Body of pancreas (tissue), 4 donors: ENCODE measurements at regions not wholly inside any gene's neighbourhood (a gene's known extent, or its start where the extent isn't known, plus 50 kb on each side); places are given as distances from the start of the nearest gene placed in this dataset.

Experiments
- CTCF ChIP-seq, 7 experiments: fragments of 450-650 bp in 4 of 7; fragments of 200-600 bp in 3 of 7; sonication (generic) in 3 of 7; IDR thresholded peaks; one replicate each; pipeline ENCODE4 v1.5.1; 2016 to 2019; ENCODE audit warnings: antibody characterized with exemption in 7 of 7
- POLR2A ChIP-seq, 3 donors: fragments of 450-650 bp; IDR thresholded peaks; one replicate each; pipeline ENCODE4 v1.6.1; 2016; ENCODE audit warnings: antibody characterized with exemption in 3 of 3, mild to moderate bottlenecking in 2 of 3

GRCh38 chr4:157521906-157522305 is 301.4 kb downstream of the GRIA2 start:
- no peak for TF ChIP-seq CTCF (IDR thresholded peaks at IDR 0.05)
- TF ChIP-seq POLR2A (IDR thresholded peaks at IDR 0.05), result no peak
